HL-60 (cell line): ENCODE measurements at regions not wholly inside any gene's neighbourhood (a gene's known extent, or its start where the extent isn't known, plus 50 kb on each side); places are given as distances from the start of the nearest gene placed in this dataset.

ENCODE experiments used
- DNase-seq, 2 experiments: peaks; one replicate each; pipeline ENCODE4 v3.0.0-alpha.2; 2010 to 2020; ENCODE audit warnings: low read depth in 1 of 2, low spot score in 1 of 2
- H3K27ac ChIP-seq: fragments of 250-450 bp; sonication (Bioruptor Pico); replicated peaks from 2 replicates; pipeline ENCODE4 v1.5.1; 2020; ENCODE audit warnings: mild to moderate bottlenecking, moderate library complexity
- H3K27me3 ChIP-seq: fragments of 250-450 bp; sonication (Bioruptor Pico); 2 replicates; pipeline ENCODE4 v1.5.1; 2021; ENCODE audit warnings: mild to moderate bottlenecking, moderate library complexity; ENCODE audit not compliant: insufficient read depth, poor library complexity, severe bottlenecking
- H3K4me3 ChIP-seq: replicated peaks from 2 replicates; pipeline ENCODE4 v1.5.1; 2011; ENCODE audit warnings: mild to moderate bottlenecking, control low read depth, low read length; ENCODE audit not compliant: insufficient read depth
- CTCF ChIP-seq: IDR thresholded peaks from one replicate; pipeline ENCODE4 v1.5.1; 2011; ENCODE audit warnings: low read length, control low read depth, inconsistent platforms; ENCODE audit not compliant: insufficient read depth
- GABPA ChIP-seq: IDR thresholded peaks from 2 replicates; pipeline ENCODE4 v1.6.1; 2012; ENCODE audit warnings: low read depth
- POLR2AphosphoS5 ChIP-seq: IDR thresholded peaks from 2 replicates; pipeline ENCODE4 v1.6.1; 2012; ENCODE audit warnings: low read depth
- REST ChIP-seq: IDR thresholded peaks from 2 replicates; pipeline ENCODE4 v1.6.1; 2012; ENCODE audit warnings: low read depth; ENCODE audit not compliant: insufficient replicate concordance
- SPI1 ChIP-seq: IDR thresholded peaks from 2 replicates; pipeline ENCODE4 v1.6.1; 2012; ENCODE audit warnings: low read depth, mild to moderate bottlenecking, borderline replicate concordance

GRCh38 chr3:132787616-132788300, 65.5 kb upstream of the NPHP3 start:
- Histone ChIP-seq H3K27ac (no peak overlapping the region), H3K4me3 (no peak overlapping the region), H3K27me3 (peaks cover 3% of the 10 kb centered on the region)
- no peak for TF ChIP-seq POLR2AphosphoS5
- TF ChIP-seq CTCF = no peak
- no peak for TF ChIP-seq SPI1
- TF ChIP-seq REST = no peak
- no peak for TF ChIP-seq GABPA
- no peak for DNase-seq

- TF ChIP-seq REST = no peak
- TF ChIP-seq CTCF = no peak
- TF ChIP-seq GABPA = no peak
- TF ChIP-seq POLR2AphosphoS5 = no peak
- TF ChIP-seq SPI1 = no peak
Measured at GRCh38 chr3:132786890-132787289, 64.7 kb upstream of the NPHP3 start.

GRCh38 chr3:132785292-132785691, 63.1 kb upstream of the NPHP3 start:
- TF ChIP-seq GABPA (no peak), REST (no peak), POLR2AphosphoS5 (no peak)
- H3K27ac ChIP-seq = no peak overlapping the region
- H3K4me3 ChIP-seq = no peak overlapping the region
- peaks cover 3% of the 10 kb centered on the region for H3K27me3 ChIP-seq
- DNase-seq = no peak

More at GRCh38 chr3:132786890-132787289, 64.7 kb upstream of the NPHP3 start:
- no peak for DNase-seq
- Histone ChIP-seq H3K27ac (no peak overlapping the region), H3K4me3 (no peak overlapping the region), H3K27me3 (peaks cover 3% of the 10 kb centered on the region)
